BLaER1 (cell line): ENCODE measurements at regions not wholly inside any gene's neighbourhood (a gene's known extent, or its start where the extent isn't known, plus 50 kb on each side); places are given as distances from the start of the nearest gene placed in this dataset.

Source experiments
- H3K27ac ChIP-seq: shearing (Covaris generic); formaldehyde crosslinking; 2 replicates; pipeline ENCODE4 v1.8.1; 2022
- H3K27me3 ChIP-seq: shearing (Covaris generic); formaldehyde crosslinking; 2 replicates; pipeline ENCODE4 v1.8.1; 2022
- H3K36me3 ChIP-seq: shearing (Covaris generic); formaldehyde crosslinking; 2 replicates; pipeline ENCODE4 v1.8.1; 2022
- H3K4me1 ChIP-seq: shearing (Covaris generic); formaldehyde crosslinking; 2 replicates; pipeline ENCODE4 v1.8.1; 2022
- H3K4me2 ChIP-seq: shearing (Covaris generic); formaldehyde crosslinking; 2 replicates; pipeline ENCODE4 v1.8.1; 2022
- H3K4me3 ChIP-seq: shearing (Covaris generic); formaldehyde crosslinking; 2 replicates; pipeline ENCODE4 v1.8.1; 2022
- H3K9ac ChIP-seq: shearing (Covaris generic); formaldehyde crosslinking; 2 replicates; pipeline ENCODE4 v1.8.1; 2022
- H3K9me3 ChIP-seq: shearing (Covaris generic); formaldehyde crosslinking; 2 replicates; pipeline ENCODE4 v1.8.1; 2022
- H4K20me1 ChIP-seq: shearing (Covaris generic); formaldehyde crosslinking; 2 replicates; pipeline ENCODE4 v1.8.1; 2022
- Cebpa-rat ChIP-seq: shearing (Covaris generic); IDR thresholded peaks from 2 replicates; pipeline ENCODE4 v1.8.1; 2022

DNA sequence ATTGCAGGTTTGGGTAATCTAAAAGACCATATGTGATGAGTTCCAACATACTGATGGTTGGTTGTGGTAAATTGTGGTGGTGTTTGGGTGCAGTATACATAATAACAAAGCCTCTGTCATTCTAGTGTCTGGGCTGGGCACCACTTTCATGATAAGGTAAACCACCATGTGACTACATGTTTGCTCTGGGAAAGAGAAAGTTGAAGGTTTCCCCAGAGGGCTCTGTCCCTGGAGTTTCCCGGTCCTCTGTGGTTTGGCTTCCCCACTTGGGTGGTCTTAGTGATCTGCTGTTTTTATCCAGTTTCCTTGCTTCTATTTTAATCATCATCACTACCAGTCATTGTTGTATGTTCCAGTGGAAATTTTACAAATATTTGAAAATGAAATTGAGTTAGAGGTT, 55.9 kb upstream of the TSPAN2 start:
- Histone ChIP-seq H3K9ac (no peak overlapping the region), H3K27ac (no peak overlapping the region), H3K27me3 (no peaks in the 10 kb centered on the region)

DNA sequence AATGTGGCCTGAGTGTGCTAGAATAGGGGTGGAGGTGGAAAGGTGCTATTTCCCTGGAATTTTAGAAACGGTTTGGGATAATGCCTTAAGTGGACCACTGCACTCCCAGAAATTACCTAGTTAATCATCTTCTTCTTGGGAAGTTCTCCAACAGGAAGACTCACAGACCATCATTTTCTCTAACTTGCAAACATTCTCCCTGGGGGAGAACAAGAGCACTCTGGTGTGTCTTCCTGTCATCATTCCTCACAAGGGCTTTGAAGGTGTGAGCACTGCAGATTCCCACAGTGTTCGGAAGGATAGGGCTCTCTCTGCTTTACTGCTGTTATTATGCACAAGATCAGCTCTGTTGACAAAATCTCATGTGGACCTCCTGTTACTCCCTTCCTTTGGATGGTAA, 54.9 kb upstream of the TSPAN2 start:
- Histone ChIP-seq H3K9ac (no peak overlapping the region), H3K4me3 (no peak overlapping the region), H3K27ac (no peak overlapping the region), H3K4me1 (peaks cover 63% of the 10 kb centered on the region), H3K9me3 (0 out of 2 replicates have a peak, but pooled peaks cover 3% of the 10 kb centered on the region), H4K20me1 (no peaks in the 10 kb centered on the region), H3K4me2 (peak overlapping the region; percentile 59), H3K27me3 (no peaks in the 10 kb centered on the region), H3K36me3 (no peaks in the 10 kb centered on the region)
- no peak for TF ChIP-seq Cebpa-rat

More for the DNA sequence above, 55.9 kb upstream of the TSPAN2 start:
- peak overlapping the region; percentile 59 for H3K4me2 ChIP-seq
- TF ChIP-seq Cebpa-rat = no peak
- H3K4me3 ChIP-seq = no peak overlapping the region
- H3K4me1 ChIP-seq = peaks cover 52% of the 10 kb centered on the region
- H3K9me3 ChIP-seq = 0 out of 2 replicates have a peak, but pooled peaks cover 3% of the 10 kb centered on the region
- no peaks in the 10 kb centered on the region for H3K36me3 ChIP-seq
- H4K20me1 ChIP-seq = no peaks in the 10 kb centered on the region

DNA sequence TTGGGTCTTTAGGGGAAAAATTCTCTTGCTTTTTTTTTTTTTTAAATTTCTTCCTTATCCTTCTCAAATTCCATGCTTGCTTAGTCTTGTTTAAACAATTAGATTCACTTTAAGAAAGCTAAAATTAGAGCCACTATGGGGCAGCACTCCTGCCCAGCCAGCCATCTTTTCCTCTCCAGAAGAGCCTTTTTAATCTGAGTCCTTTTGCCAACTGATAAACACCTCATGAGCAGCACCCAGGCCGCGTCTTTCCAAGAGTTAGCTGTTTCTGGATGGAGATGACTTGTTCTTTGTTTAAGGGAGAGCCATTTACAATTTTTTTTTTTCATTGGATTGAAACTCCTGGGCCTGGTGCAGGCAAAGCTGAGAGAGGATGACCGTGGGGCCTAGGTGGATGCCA, 53.3 kb upstream of the TSPAN2 start:
- no peak for TF ChIP-seq Cebpa-rat
- H3K9me3 ChIP-seq = 0 out of 2 replicates have a peak, but pooled peaks cover under 1% of the 10 kb centered on the region
- H3K4me1 ChIP-seq = peaks cover 78% of the 10 kb centered on the region
- no peak overlapping the region for H3K4me3 ChIP-seq
- H3K36me3 ChIP-seq = no peaks in the 10 kb centered on the region
- H4K20me1 ChIP-seq = no peaks in the 10 kb centered on the region
- no peak overlapping the region for H3K9ac ChIP-seq
- peak overlapping the region; percentile 59 for H3K4me2 ChIP-seq
- no peaks in the 10 kb centered on the region for H3K27me3 ChIP-seq
- H3K27ac ChIP-seq = peak overlapping the region; percentile 20; the same call in 1 of the 2 replicates

DNA sequence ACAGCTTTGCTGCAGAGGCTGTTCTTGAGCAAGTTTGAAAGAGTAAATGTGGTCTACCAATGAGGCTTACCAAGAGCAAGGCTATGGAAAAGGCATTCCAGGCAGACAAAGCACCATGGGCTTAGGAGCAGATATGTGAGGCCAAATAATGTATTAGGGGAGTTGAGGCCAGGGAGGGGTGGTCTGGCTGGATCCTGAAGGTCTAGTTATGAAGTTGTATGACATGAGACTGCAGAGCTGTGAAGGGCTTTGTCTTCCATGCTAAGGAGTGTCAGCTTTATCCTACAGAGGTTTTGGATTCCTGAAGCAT, 51.8 kb upstream of the TSPAN2 start:
- Histone ChIP-seq H4K20me1 (no peaks in the 10 kb centered on the region), H3K4me2 (no peak overlapping the region), H3K4me3 (no peak overlapping the region), H3K4me1 (peaks cover 89% of the 10 kb centered on the region), H3K9ac (no peak overlapping the region), H3K36me3 (no peaks in the 10 kb centered on the region), H3K9me3 (no peaks in the 10 kb centered on the region), H3K27me3 (no peaks in the 10 kb centered on the region), H3K27ac (no peak overlapping the region)
- TF ChIP-seq Cebpa-rat = no peak

DNA sequence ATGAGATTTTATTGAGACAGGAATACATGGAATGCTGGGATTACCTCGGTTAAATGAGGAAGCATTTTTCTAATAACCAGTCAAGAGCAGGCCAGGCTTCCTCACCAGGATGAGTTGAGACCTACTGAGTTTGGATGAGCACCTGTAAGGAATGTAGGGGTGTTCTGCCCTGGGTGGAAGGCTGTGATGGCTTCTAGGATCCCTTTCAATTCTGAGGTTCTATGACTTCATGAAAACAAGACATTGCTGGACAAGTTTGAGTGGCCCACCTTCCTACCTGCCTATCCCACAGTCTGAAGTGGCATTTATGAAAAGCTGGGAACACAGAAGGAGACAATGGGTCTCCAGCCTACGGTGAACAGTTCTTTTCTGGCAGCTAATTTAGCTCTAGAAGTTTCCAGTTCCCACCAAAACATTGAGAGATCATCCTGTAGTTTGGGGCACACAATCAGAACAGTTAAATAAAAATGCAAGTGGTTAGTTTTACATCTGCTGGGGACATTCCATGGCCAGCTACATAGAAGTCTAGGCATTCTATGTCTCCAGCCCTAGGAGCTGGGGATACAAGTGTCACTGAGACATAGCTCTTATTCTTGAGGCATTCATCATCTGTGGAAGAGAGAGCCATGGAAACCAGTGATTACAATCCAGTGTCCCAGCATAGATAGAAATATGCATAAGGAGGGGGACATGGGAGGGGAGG, 51.3 kb upstream of the TSPAN2 start:
- H3K9ac ChIP-seq = no peak overlapping the region
- H3K36me3 ChIP-seq = no peaks in the 10 kb centered on the region
- no peaks in the 10 kb centered on the region for H4K20me1 ChIP-seq
- H3K9me3 ChIP-seq = no peaks in the 10 kb centered on the region
- peaks cover 87% of the 10 kb centered on the region for H3K4me1 ChIP-seq
- TF ChIP-seq Cebpa-rat = no peak
- H3K27me3 ChIP-seq = no peaks in the 10 kb centered on the region
- H3K27ac ChIP-seq = no peak overlapping the region
- H3K4me2 ChIP-seq = peak overlapping the region; percentile 73; the same call in 1 of the 2 replicates
- H3K4me3 ChIP-seq = no peak overlapping the region

DNA sequence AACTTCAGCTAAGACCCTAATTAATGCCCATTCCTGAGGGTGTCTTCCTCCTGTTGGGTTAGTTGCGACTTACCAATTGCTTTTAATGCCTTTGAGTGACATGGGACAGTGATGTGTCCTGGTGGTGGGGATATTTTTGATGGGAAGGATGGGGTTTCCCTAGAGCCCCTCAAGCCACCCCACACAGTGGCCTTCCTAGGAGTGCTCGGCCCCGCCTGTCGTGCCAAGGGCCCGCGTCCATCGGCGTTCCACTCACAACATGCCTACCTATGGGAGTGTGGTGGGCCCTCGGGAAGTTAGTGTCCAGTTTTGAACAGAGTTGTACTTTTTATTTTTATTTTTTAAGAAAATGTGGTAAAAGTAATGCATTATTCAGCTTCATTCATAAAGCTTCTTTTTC, 50.1 kb upstream of the TSPAN2 start:
- no peak for TF ChIP-seq Cebpa-rat
- no peak overlapping the region for H3K4me3 ChIP-seq
- H3K27ac ChIP-seq = peak overlapping the region; percentile 10; the same call in 1 of the 2 replicates
- peak overlapping the region; percentile 73 for H3K4me2 ChIP-seq
- no peak overlapping the region for H3K9ac ChIP-seq
- H3K27me3 ChIP-seq = no peaks in the 10 kb centered on the region
- peaks cover 74% of the 10 kb centered on the region for H3K4me1 ChIP-seq
- H3K9me3 ChIP-seq = no peaks in the 10 kb centered on the region
- H3K36me3 ChIP-seq = no peaks in the 10 kb centered on the region
- H4K20me1 ChIP-seq = no peaks in the 10 kb centered on the region
